ENCODE measurements at regions not wholly inside any gene's neighbourhood (a gene's known extent, or its start where the extent isn't known, plus 50 kb on each side); places are given as distances from the start of the nearest gene placed in this dataset.
"Not testable (repeated sequence)": the region's sequence is repeated elsewhere in the genome, so short reads cannot be mapped to it uniquely, and the experiment has no call there.

- Histone ChIP-seq H3K36me3 (ENCODE audit: insufficient read depth) (no peaks in the 10 kb centered on the region), H3K4me1 (ENCODE audit: insufficient read depth) (no peaks in the 10 kb centered on the region), H3K4me3 (ENCODE audit: low read depth, low read length) (no peak overlapping the region), H3K27ac (ENCODE audit: low read depth) (no peak overlapping the region)
- WGBS: 75% methylated on average over 2 of the region's 2 CpGs
- no peak for DNase-seq (ENCODE audit: extremely low spot score)
These were observed 137.8 kb upstream of the IL1RAPL2 start for GRCh38 chrX:104428231-104428630.

GRCh38 chrX:104427693-104428092, 138.3 kb upstream of the IL1RAPL2 start:
- Histone ChIP-seq H3K4me1 (ENCODE audit: insufficient read depth) (no peaks in the 10 kb centered on the region), H3K36me3 (ENCODE audit: insufficient read depth) (no peaks in the 10 kb centered on the region), H3K4me3 (ENCODE audit: low read depth, low read length) (no peak overlapping the region), H3K27ac (ENCODE audit: low read depth) (no peak overlapping the region)
- 65% methylated on average over 3 of the region's 3 CpGs for WGBS
- no peak for DNase-seq (ENCODE audit: extremely low spot score)

GRCh38 chrX:104427073-104427472, 138.9 kb upstream of the IL1RAPL2 start:
- H3K36me3 ChIP-seq (ENCODE audit: insufficient read depth): no peaks in the 10 kb centered on the region
- no peak overlapping the region for H3K27ac ChIP-seq (ENCODE audit: low read depth)
- DNase-seq (ENCODE audit: extremely low spot score): no peak
- WGBS: 46% methylated on average over 6 of the region's 6 CpGs
- H3K4me1 ChIP-seq (ENCODE audit: insufficient read depth): no peaks in the 10 kb centered on the region
- no peak overlapping the region for H3K4me3 ChIP-seq (ENCODE audit: low read depth, low read length)

- Histone ChIP-seq H3K4me3 (ENCODE audit: low read depth, low read length) (no peak overlapping the region), H3K36me3 (ENCODE audit: insufficient read depth) (no peaks in the 10 kb centered on the region), H3K4me1 (ENCODE audit: insufficient read depth) (no peaks in the 10 kb centered on the region), H3K27ac (ENCODE audit: low read depth) (no peak overlapping the region)
- 14% methylated on average over 4 of the region's 4 CpGs for WGBS
- no peak for DNase-seq (ENCODE audit: extremely low spot score)
These were observed 145.1 kb upstream of the IL1RAPL2 start for GRCh38 chrX:104420907-104421306.

- 36% methylated on average over 2 of the region's 2 CpGs for WGBS
- Histone ChIP-seq H3K27ac (ENCODE audit: low read depth) (no peak overlapping the region), H3K36me3 (ENCODE audit: insufficient read depth) (no peaks in the 10 kb centered on the region), H3K4me3 (ENCODE audit: low read depth, low read length) (no peak overlapping the region), H3K4me1 (ENCODE audit: insufficient read depth) (no peaks in the 10 kb centered on the region)
- no peak for DNase-seq (ENCODE audit: extremely low spot score)
These were observed 146.1 kb upstream of the IL1RAPL2 start for GRCh38 chrX:104419926-104420325.

- H3K4me3 ChIP-seq (ENCODE audit: low read depth, low read length): no peak overlapping the region
- no peaks in the 10 kb centered on the region for H3K36me3 ChIP-seq (ENCODE audit: insufficient read depth)
- H3K4me1 ChIP-seq (ENCODE audit: insufficient read depth): no peaks in the 10 kb centered on the region
- H3K27ac ChIP-seq (ENCODE audit: low read depth): no peak overlapping the region
- no peak for DNase-seq (ENCODE audit: extremely low spot score)
- WGBS: 93% methylated on average over 1 of the region's 1 CpG
These were observed 146.8 kb upstream of the IL1RAPL2 start for GRCh38 chrX:104419211-104419610.

- Histone ChIP-seq H3K4me1 (ENCODE audit: insufficient read depth) (no peaks in the 10 kb centered on the region), H3K4me3 (ENCODE audit: low read depth, low read length) (no peak overlapping the region), H3K27ac (ENCODE audit: low read depth) (no peak overlapping the region), H3K36me3 (ENCODE audit: insufficient read depth) (no peaks in the 10 kb centered on the region)
- DNase-seq (ENCODE audit: extremely low spot score): no peak
- 90% methylated on average over 3 of the region's 3 CpGs for WGBS
These were observed 154.2 kb upstream of the IL1RAPL2 start for GRCh38 chrX:104411800-104412199.

GRCh38 chrX:104400387-104400786, 145.7 kb upstream of the ESX1 start:
- no peak for DNase-seq (ENCODE audit: extremely low spot score)
- Histone ChIP-seq H3K4me1 (ENCODE audit: insufficient read depth) (no peaks in the 10 kb centered on the region), H3K36me3 (ENCODE audit: insufficient read depth) (no peaks in the 10 kb centered on the region), H3K4me3 (ENCODE audit: low read depth, low read length) (no peak overlapping the region), H3K27ac (ENCODE audit: low read depth) (no peak overlapping the region)
- 95% methylated on average over 1 of the region's 1 CpG for WGBS

- DNase-seq (ENCODE audit: extremely low spot score): no peak
- Histone ChIP-seq H3K36me3 (ENCODE audit: insufficient read depth) (no peaks in the 10 kb centered on the region), H3K4me1 (ENCODE audit: insufficient read depth) (no peaks in the 10 kb centered on the region), H3K4me3 (ENCODE audit: low read depth, low read length) (no peak overlapping the region), H3K27ac (ENCODE audit: low read depth) (no peak overlapping the region)
- WGBS: 59% methylated on average over 4 of the region's 4 CpGs
These were observed 137.6 kb upstream of the ESX1 start for GRCh38 chrX:104392350-104392749.

- Histone ChIP-seq H3K27ac (ENCODE audit: low read depth) (no peak overlapping the region), H3K4me3 (ENCODE audit: low read depth, low read length) (no peak overlapping the region), H3K36me3 (ENCODE audit: insufficient read depth) (no peaks in the 10 kb centered on the region), H3K4me1 (ENCODE audit: insufficient read depth) (no peaks in the 10 kb centered on the region)
- no peak for DNase-seq (ENCODE audit: extremely low spot score)
- 77% methylated on average over 4 of the region's 4 CpGs for WGBS
These were observed 137.2 kb upstream of the ESX1 start for GRCh38 chrX:104391906-104392305.

- no peak overlapping the region for H3K27ac ChIP-seq (ENCODE audit: low read depth)
- 47% methylated on average over 2 of the region's 2 CpGs for WGBS
- H3K36me3 ChIP-seq (ENCODE audit: insufficient read depth): no peaks in the 10 kb centered on the region
- DNase-seq (ENCODE audit: extremely low spot score): no peak
- H3K4me1 ChIP-seq (ENCODE audit: insufficient read depth): no peaks in the 10 kb centered on the region
- no peak overlapping the region for H3K4me3 ChIP-seq (ENCODE audit: low read depth, low read length)
These were observed 122.2 kb upstream of the ESX1 start for GRCh38 chrX:104376937-104377336.

- DNase-seq (ENCODE audit: extremely low spot score): no peak
- Histone ChIP-seq H3K36me3 (ENCODE audit: insufficient read depth) (no peaks in the 10 kb centered on the region), H3K4me3 (ENCODE audit: low read depth, low read length) (no peak overlapping the region), H3K4me1 (ENCODE audit: insufficient read depth) (no peaks in the 10 kb centered on the region), H3K27ac (ENCODE audit: low read depth) (no peak overlapping the region)
- WGBS: 42% methylated on average over 1 of the region's 1 CpG
These were observed 117.8 kb upstream of the ESX1 start for GRCh38 chrX:104372547-104372946.

GRCh38 chrX:104370089-104370488, 115.4 kb upstream of the ESX1 start:
- no peak overlapping the region for H3K27ac ChIP-seq (ENCODE audit: low read depth)
- DNase-seq (ENCODE audit: extremely low spot score): no peak
- H3K4me1 ChIP-seq (ENCODE audit: insufficient read depth): no peaks in the 10 kb centered on the region
- no peak overlapping the region for H3K4me3 ChIP-seq (ENCODE audit: low read depth, low read length)
- WGBS: 56% methylated on average over 2 of the region's 2 CpGs
- H3K36me3 ChIP-seq (ENCODE audit: insufficient read depth): no peaks in the 10 kb centered on the region

GRCh38 chrX:104360774-104361173, 106.0 kb upstream of the ESX1 start:
- WGBS: 89% methylated on average over 2 of the region's 2 CpGs
- not testable (repeated sequence) for DNase-seq (ENCODE audit: extremely low spot score); H3K27ac ChIP-seq (ENCODE audit: low read depth); H3K4me3 ChIP-seq (ENCODE audit: low read depth, low read length); H3K4me1 ChIP-seq (ENCODE audit: insufficient read depth); H3K36me3 ChIP-seq (ENCODE audit: insufficient read depth)

- Histone ChIP-seq H3K36me3 (ENCODE audit: insufficient read depth) (no peaks in the 10 kb centered on the region), H3K4me3 (ENCODE audit: low read depth, low read length) (no peak overlapping the region), H3K4me1 (ENCODE audit: insufficient read depth) (no peaks in the 10 kb centered on the region), H3K27ac (ENCODE audit: low read depth) (no peak overlapping the region)
- DNase-seq (ENCODE audit: extremely low spot score): no peak
- 15% methylated on average over 1 of the region's 1 CpG for WGBS
These were observed 104.4 kb upstream of the ESX1 start for GRCh38 chrX:104359124-104359523.
